H1 (cell line): ENCODE measurements at regions not wholly inside any gene's neighbourhood (a gene's known extent, or its start where the extent isn't known, plus 50 kb on each side); places are given as distances from the start of the nearest gene placed in this dataset.

ENCODE experiments used
- CTCF ChIA-PET: fragments of 300-600 bp; sonication (Branson Sonifier 250); formaldehyde crosslinking; loops from one replicate; lab custom pipeline; 2021; ENCODE audit not compliant: partially characterized antibody; lab: Charles Lee
- POLR2A ChIA-PET: fragments of 300-600 bp; sonication (Branson Sonifier 250); formaldehyde crosslinking; loops from one replicate; lab custom pipeline; 2021; ENCODE audit warnings: inconsistent platforms; ENCODE audit not compliant: partially characterized antibody; lab: Charles Lee
- DNase-seq, 2 experiments: peaks; one replicate each; pipeline versions ENCODE4 v3.0.0 to v3.0.0-alpha.2; 2010 to 2022; ENCODE audit warnings: low spot score in 2 of 2, low read depth in 1 of 2, mixed read lengths in 1 of 2
- FAIRE-seq: peaks from 2 replicates; lab custom pipeline; 2011; peaks lifted over from hg19 to GRCh38; lab: Jason Lieb, UNC
- H2AFZ ChIP-seq: 2 replicates; pipeline ENCODE4 v1.8.1; 2012; ENCODE audit warnings: low read length, inconsistent platforms
- H2AK5ac ChIP-seq: 2 replicates; pipeline ENCODE4 v1.6.1; 2013; ENCODE audit warnings: low read depth, low read length
- H2BK120ac ChIP-seq: replicated peaks from 2 replicates; pipeline ENCODE3; 2013; ENCODE audit warnings: low read depth, low read length, inconsistent platforms
- H2BK12ac ChIP-seq: 2 replicates; pipeline ENCODE4 v1.6.1; 2013; ENCODE audit warnings: low read depth, low read length
- H2BK15ac ChIP-seq: 2 replicates; pipeline ENCODE4 v1.6.1; 2013; ENCODE audit warnings: low read length
- H2BK20ac ChIP-seq: 2 replicates; pipeline ENCODE4 v1.6.1; 2013; ENCODE audit warnings: low read length
- H2BK5ac ChIP-seq: 2 replicates; pipeline ENCODE4 v1.6.1; 2013; ENCODE audit warnings: low read depth, low read length
- H3K14ac ChIP-seq: 2 replicates; pipeline ENCODE4 v1.6.1; 2013; ENCODE audit warnings: inconsistent platforms; ENCODE audit not compliant: insufficient read length
- H3K18ac ChIP-seq: 2 replicates; pipeline ENCODE4 v1.6.1; 2013; ENCODE audit warnings: low read length; ENCODE audit errors: extremely low read depth
- H3K23ac ChIP-seq: 2 replicates; pipeline ENCODE4 v1.6.1; 2013; ENCODE audit warnings: inconsistent platforms; ENCODE audit not compliant: insufficient read length
- H3K23me2 ChIP-seq: 2 replicates; pipeline ENCODE4 v1.6.1; 2013; ENCODE audit warnings: low read depth, low read length
- H3K27ac ChIP-seq: 2 replicates; pipeline ENCODE4 v1.6.1; 2011; ENCODE audit warnings: low read depth, low read length, inconsistent platforms
- H3K27me3 ChIP-seq, 4 experiments: replicated peaks in 1 of 4; 1 replicate in 1 of 4; 2 replicates in 3 of 4; pipeline versions ENCODE4 v1.6.1 to v1.8.1; 2011 to 2013; ENCODE audit warnings: low read length in 3 of 4, mild to moderate bottlenecking in 3 of 4, inconsistent platforms in 2 of 4, mixed read lengths in 2 of 4, moderate library complexity in 1 of 4; ENCODE audit not compliant: control insufficient read depth in 3 of 4, insufficient read depth in 3 of 4; ENCODE audit errors: extremely low read depth in 1 of 4
- H3K36me3 ChIP-seq, 4 experiments: 2 replicates each; pipeline versions ENCODE4 v1.6.1 to v1.8.1; 2011 to 2013; ENCODE audit warnings: mild to moderate bottlenecking in 4 of 4, low read length in 3 of 4, moderate library complexity in 2 of 4, control low read depth in 1 of 4, inconsistent platforms in 1 of 4; ENCODE audit not compliant: insufficient read depth in 4 of 4, control insufficient read depth in 2 of 4
- H3K4ac ChIP-seq: replicated peaks from 2 replicates; pipeline ENCODE3; 2013; ENCODE audit warnings: low read length, low read depth, mixed read lengths, inconsistent platforms; ENCODE audit not compliant: insufficient read length
- H3K4me1 ChIP-seq, 4 experiments: replicated peaks in 1 of 4; 1 replicate in 1 of 4; 2 replicates in 3 of 4; pipeline versions ENCODE4 v1.6.1 to v1.8.1; 2011 to 2013; ENCODE audit warnings: low read length in 3 of 4, inconsistent platforms in 2 of 4, mixed read lengths in 1 of 4; ENCODE audit not compliant: insufficient read depth in 4 of 4, control insufficient read depth in 3 of 4
- H3K4me2 ChIP-seq, 2 experiments: 2 replicates each; pipeline versions ENCODE4 v1.6.1 to v1.8.1; 2011 to 2013; ENCODE audit warnings: low read depth in 2 of 2, low read length in 2 of 2, control low read depth in 1 of 2, inconsistent platforms in 1 of 2, mild to moderate bottlenecking in 1 of 2; ENCODE audit not compliant: insufficient read depth in 1 of 2
- H3K4me3 ChIP-seq, 4 experiments: fragments of 200-600, 300-600 bp in 1 of 4; sonication (generic), shearing (Covaris generic), sonication (Bioruptor Twin) in 1 of 4; 2 replicates each; pipeline versions ENCODE4 v1.5.1 to v1.8.1; 2011 to 2016; ENCODE audit warnings: low read length in 4 of 4, low read depth in 3 of 4, control low read depth in 2 of 4, inconsistent platforms in 2 of 4, mild to moderate bottlenecking in 2 of 4, mixed read lengths in 1 of 4, moderate library complexity in 1 of 4; ENCODE audit not compliant: insufficient read depth in 2 of 4; ENCODE audit errors: extremely low read depth in 1 of 4
- H3K56ac ChIP-seq: replicated peaks from 2 replicates; pipeline ENCODE3; 2013; ENCODE audit warnings: low read depth, mild to moderate bottlenecking, mixed read lengths, low read length, inconsistent platforms; ENCODE audit not compliant: insufficient read length
- H3K79me1 ChIP-seq: 2 replicates; pipeline ENCODE4 v1.6.1; 2013; ENCODE audit warnings: low read depth, low read length, control low read depth
- H3K79me2 ChIP-seq, 2 experiments: 2 replicates each; pipeline versions ENCODE4 v1.6.1 to v1.8.1; 2012 to 2013; ENCODE audit warnings: low read length in 2 of 2, mild to moderate bottlenecking in 2 of 2, inconsistent platforms in 1 of 2; ENCODE audit not compliant: insufficient read depth in 2 of 2, control insufficient read depth in 1 of 2
- H3K9ac ChIP-seq, 4 experiments: replicated peaks in 1 of 4; 1 replicate in 1 of 4; 2 replicates in 3 of 4; pipeline versions ENCODE4 v1.6.1 to v1.8.1; 2011 to 2013; ENCODE audit warnings: low read depth in 3 of 4, low read length in 3 of 4, control low read depth in 2 of 4, mild to moderate bottlenecking in 2 of 4, moderate library complexity in 2 of 4, inconsistent platforms in 1 of 4; ENCODE audit errors: extremely low read depth in 1 of 4
- H3K9me3 ChIP-seq, 2 experiments: 2 replicates each; pipeline versions ENCODE4 v1.6.1 to v1.8.1; 2012 to 2013; ENCODE audit warnings: mild to moderate bottlenecking in 2 of 2, moderate library complexity in 2 of 2, control low read depth in 1 of 2, inconsistent platforms in 1 of 2, low read depth in 1 of 2, low read length in 1 of 2, mixed read lengths in 1 of 2; ENCODE audit not compliant: insufficient read depth in 2 of 2
- H4K20me1 ChIP-seq, 2 experiments: replicated peaks in 1 of 2; 2 replicates each; pipeline versions ENCODE3 to v1.8.1; 2011 to 2013; ENCODE audit warnings: inconsistent platforms in 2 of 2, low read length in 2 of 2, mild to moderate bottlenecking in 1 of 2; ENCODE audit not compliant: insufficient read depth in 2 of 2, control insufficient read depth in 1 of 2
- H4K5ac ChIP-seq: 2 replicates; pipeline ENCODE4 v1.6.1; 2013; ENCODE audit warnings: low read length, low read depth, mixed read lengths, inconsistent platforms; ENCODE audit not compliant: insufficient read length
- H4K8ac ChIP-seq: 2 replicates; pipeline ENCODE4 v1.8.0; 2013; ENCODE audit warnings: mild to moderate bottlenecking, moderate library complexity, low read length, inconsistent platforms; ENCODE audit not compliant: insufficient read depth; ENCODE audit errors: extremely low read depth
- H4K91ac ChIP-seq: replicated peaks from 2 replicates; pipeline ENCODE3; 2013; ENCODE audit warnings: low read length, mixed read lengths, inconsistent platforms; ENCODE audit not compliant: insufficient read length
- CBX5 ChIP-seq: fragments of 300-800, 300-1000 bp; sonication (generic); IDR thresholded peaks from 2 replicates; pipeline ENCODE4 v1.7.1; 2016; ENCODE audit warnings: antibody characterized with exemption, low read length, low read depth
- CEBPB ChIP-seq: IDR thresholded peaks from 2 replicates; pipeline ENCODE4 v1.6.1; 2012; ENCODE audit warnings: low read depth, low read length
- CTBP2 ChIP-seq: IDR thresholded peaks from 2 replicates; pipeline ENCODE4 v1.7.0; 2011; ENCODE audit warnings: borderline replicate concordance, mild to moderate bottlenecking, moderate library complexity, mixed read lengths, low read length; ENCODE audit not compliant: insufficient read depth, insufficient read length
- GABPA ChIP-seq: IDR thresholded peaks from 2 replicates; pipeline ENCODE4 v1.6.1; 2011; ENCODE audit warnings: mild to moderate bottlenecking, low read length, moderate library complexity, borderline replicate concordance; ENCODE audit not compliant: insufficient read depth
- JUN ChIP-seq: IDR thresholded peaks from 2 replicates; pipeline ENCODE4 v1.6.1; 2011; ENCODE audit warnings: low read depth, mild to moderate bottlenecking, improper control_type of control experiment, low read length
- KDM4A ChIP-seq: IDR thresholded peaks from one replicate; pipeline ENCODE4 v1.7.1; 2012; ENCODE audit warnings: low read depth, mild to moderate bottlenecking, moderate library complexity, low read length, inconsistent platforms; ENCODE audit not compliant: severe bottlenecking
- NRF1 ChIP-seq: IDR thresholded peaks from 2 replicates; pipeline ENCODE4 v1.6.1; 2011; ENCODE audit warnings: mild to moderate bottlenecking, low read depth, low read length, improper control_type of control experiment
- RAD21 ChIP-seq, 2 experiments: IDR thresholded peaks in 1 of 2; conservative IDR thresholded peaks in 1 of 2; 2 replicates each; pipeline ENCODE4 v1.6.1; 2011; ENCODE audit warnings: low read depth in 2 of 2, low read length in 2 of 2, improper control_type of control experiment in 1 of 2, inconsistent platforms in 1 of 2, mild to moderate bottlenecking in 1 of 2, moderate library complexity in 1 of 2
- SAP30 ChIP-seq: fragments of 300-600 bp; sonication (generic); IDR thresholded peaks from 2 replicates; pipeline ENCODE4 v1.7.1; 2012; ENCODE audit warnings: low read length, moderate library complexity, mild to moderate bottlenecking, inconsistent platforms; ENCODE audit not compliant: insufficient read depth, insufficient replicate concordance
- SIN3A ChIP-seq, 2 experiments: IDR thresholded peaks in 1 of 2; conservative IDR thresholded peaks in 1 of 2; 2 replicates each; pipeline ENCODE4 v1.6.1; 2011 to 2012; ENCODE audit warnings: low read length in 2 of 2, improper control_type of control experiment in 1 of 2, low read depth in 1 of 2, mild to moderate bottlenecking in 1 of 2
- SIX5 ChIP-seq: IDR thresholded peaks from 2 replicates; pipeline ENCODE4 v1.6.1; 2011; ENCODE audit warnings: mild to moderate bottlenecking, low read depth, low read length
- WGBS, 2 experiments: shearing (Covaris generic) in 1 of 2; methylation state at CpG; one replicate each; pipeline versions ENCODE4 v1.1.6 to v1.1.7; 2013 to 2015; ENCODE audit warnings: low lambda C conversion rate in 2 of 2, mixed read lengths in 2 of 2, inconsistent platforms in 1 of 2, low coverage in 1 of 2, missing lambda C conversion rate in 1 of 2; ENCODE audit not compliant: insufficient replicate concordance in 2 of 2, insufficient coverage in 1 of 2, insufficient read length in 1 of 2; ENCODE audit errors: extremely low coverage in 1 of 2, missing lambda C conversion rate in 1 of 2; 5-methylcytosine and 5-hydroxymethylcytosine counted together
- TF ChIP-seq, protein P1 (sequence below): IDR thresholded peaks from 2 replicates; pipeline ENCODE4 v1.6.1; 2012; ENCODE audit warnings: low read length, inconsistent platforms

DNA sequence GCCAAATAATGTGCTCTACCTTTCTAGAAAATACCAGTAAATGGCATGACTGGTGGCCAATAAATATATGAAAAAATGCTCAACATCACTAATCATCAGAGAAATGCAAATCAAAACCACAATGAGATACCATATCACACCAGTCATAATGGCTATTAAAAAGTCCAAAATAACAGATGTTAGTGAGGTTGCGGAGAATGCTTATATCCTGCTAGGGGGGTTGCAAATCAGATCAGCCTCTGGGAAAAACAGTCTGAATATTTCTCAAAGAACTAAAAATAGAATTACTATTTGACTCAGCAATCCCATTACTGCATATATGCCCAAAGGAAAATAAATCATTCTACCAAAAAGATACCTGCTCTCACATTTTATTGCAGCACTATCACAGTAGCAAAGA, 115.1 kb downstream of the RASGEF1B start:
- Histone ChIP-seq H2AFZ (no peak overlapping the region), H3K4me3 (no peak overlapping the region), H3K27me3 (no peaks in the 10 kb centered on the region), H3K56ac (no peak overlapping the region), H2AK5ac (no peak overlapping the region), H3K79me1 (no peaks in the 10 kb centered on the region), H4K5ac (no peak overlapping the region), H2BK12ac (no peak overlapping the region), H4K91ac (no peak overlapping the region), H3K9ac (no peak overlapping the region), H3K4me2 (no peak overlapping the region), H3K27ac (no peak overlapping the region), H3K23me2 (no peaks in the 10 kb centered on the region; the same call in 1 of the 2 replicates), H3K4ac (no peak overlapping the region), H3K9me3 (no peaks in the 10 kb centered on the region), H3K4me1 (no peaks in the 10 kb centered on the region), H3K14ac (no peak overlapping the region), H3K18ac (no peak overlapping the region), H2BK15ac (no peak overlapping the region), H2BK5ac (no peak overlapping the region), H4K20me1 (no peaks in the 10 kb centered on the region), H3K79me2 (no peaks in the 10 kb centered on the region), H4K8ac (no peak overlapping the region), H3K23ac (no peak overlapping the region), H2BK120ac (no peak overlapping the region), H3K36me3 (no peaks in the 10 kb centered on the region), H2BK20ac (no peak overlapping the region)
- WGBS, 2 experiments: 81% methylated on average over 1 of the region's 1 CpG; no CpG with 5 or more reads in 1 of the 2 experiments
- FAIRE-seq (no peak), DNase-seq (no peak)
- ChIA-PET POLR2A (no interaction called here), CTCF (interaction anchor here (1.0 to 7.4 kb wide), 2 partner anchors 10 to 287 kb away, joined by 3 to 62 read pairs; no protein-coding TSS in a partner anchor)
- no peak for TF ChIP-seq GABPA
- TF ChIP-seq CEBPB: no peak
- no peak for TF ChIP-seq SIX5
- TF ChIP-seq NRF1: no peak
- no peak for TF ChIP-seq CBX5
- TF ChIP-seq, protein P1, sequence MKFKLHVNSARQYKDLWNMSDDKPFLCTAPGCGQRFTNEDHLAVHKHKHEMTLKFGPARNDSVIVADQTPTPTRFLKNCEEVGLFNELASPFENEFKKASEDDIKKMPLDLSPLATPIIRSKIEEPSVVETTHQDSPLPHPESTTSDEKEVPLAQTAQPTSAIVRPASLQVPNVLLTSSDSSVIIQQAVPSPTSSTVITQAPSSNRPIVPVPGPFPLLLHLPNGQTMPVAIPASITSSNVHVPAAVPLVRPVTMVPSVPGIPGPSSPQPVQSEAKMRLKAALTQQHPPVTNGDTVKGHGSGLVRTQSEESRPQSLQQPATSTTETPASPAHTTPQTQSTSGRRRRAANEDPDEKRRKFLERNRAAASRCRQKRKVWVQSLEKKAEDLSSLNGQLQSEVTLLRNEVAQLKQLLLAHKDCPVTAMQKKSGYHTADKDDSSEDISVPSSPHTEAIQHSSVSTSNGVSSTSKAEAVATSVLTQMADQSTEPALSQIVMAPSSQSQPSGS: no peak
- no peak for TF ChIP-seq SAP30
- no peak for TF ChIP-seq KDM4A
- no peak for TF ChIP-seq JUN
- TF ChIP-seq RAD21 (IDR thresholded peaks at IDR 0.05 in 1 of 2, conservative IDR thresholded peaks at IDR 0.05 in 1 of 2; ENCODE audit: low read depth in 2 of 2, low read length in 2 of 2): no peak
- no peak for TF ChIP-seq SIN3A (conservative IDR thresholded peaks at IDR 0.05 in 1 of 2, IDR thresholded peaks at IDR 0.05 in 1 of 2; ENCODE audit: low read depth in 1 of 2, low read length in 2 of 2)
- no peak for TF ChIP-seq CTBP2
- TF ChIP-seq, all 59 proteins: peak for 0
